Stimulated activated effector memory CD8-positive, alpha-beta T cell treated with anti-CD3 and anti-CD28 coated beads, Interleukin-12 subunit alpha, Interleukin-12 subunit beta, amount 100 ng/mL, for 72 hours (primary cell): ENCODE measurements at regions not wholly inside any gene's neighbourhood (a gene's known extent, or its start where the extent isn't known, plus 50 kb on each side); places are given as distances from the start of the nearest gene placed in this dataset.

ENCODE experiments used
- ATAC-seq: fragments of 150-1000 bp; cut with Tn5 transposase; 2 replicates; pipeline ENCODE4 v1.10.0; 2021
- DNase-seq, 2 donors: peaks; one replicate each; pipeline ENCODE4 v3.0.0; 2021 to 2022; ENCODE audit warnings: low spot score in 2 of 2
- H3K27ac Mint-ChIP-seq: one replicate; pipeline ENCODE4 v1.8.0; 2022; ENCODE audit warnings: mild to moderate bottlenecking, mixed read lengths
- H3K36me3 Mint-ChIP-seq: one replicate; pipeline ENCODE4 v1.8.0; 2022; ENCODE audit warnings: mild to moderate bottlenecking, mixed read lengths
- H3K4me1 Mint-ChIP-seq: one replicate; pipeline ENCODE4 v1.8.0; 2022; ENCODE audit warnings: mixed read lengths
- H3K4me3 Mint-ChIP-seq: one replicate; pipeline ENCODE4 v1.8.0; 2022; ENCODE audit warnings: mild to moderate bottlenecking, mixed read lengths
- H3K9me3 Mint-ChIP-seq: one replicate; pipeline ENCODE4 v1.8.0; 2022; ENCODE audit warnings: mixed read lengths

DNA sequence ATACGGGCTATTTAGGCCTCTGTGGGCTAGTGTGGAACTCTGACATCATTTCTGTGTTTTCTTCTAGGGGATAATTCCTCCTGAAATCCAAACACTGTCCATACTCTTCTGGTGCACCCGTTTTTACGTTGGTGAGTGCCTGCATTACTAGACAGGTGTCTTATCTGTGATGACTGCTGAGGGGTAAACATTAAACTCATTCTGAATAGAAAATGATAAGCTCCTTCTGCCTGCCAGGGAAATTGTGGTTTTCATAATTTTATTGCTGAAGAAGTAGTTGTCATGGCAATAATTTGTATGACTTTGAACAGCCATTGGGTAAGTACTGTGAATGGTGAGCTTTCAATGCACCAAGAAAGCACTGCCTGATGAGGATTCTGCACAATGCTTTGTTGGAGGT, 705.6 kb downstream of the UTRN start:
- ATAC-seq (no peak), DNase-seq (no peak)
- no peak overlapping the region for H3K4me3 Mint-ChIP-seq
- H3K9me3 Mint-ChIP-seq = no peaks in the 10 kb centered on the region
- no peaks in the 10 kb centered on the region for H3K4me1 Mint-ChIP-seq
- no peak overlapping the region for H3K27ac Mint-ChIP-seq
- H3K36me3 Mint-ChIP-seq = no peaks in the 10 kb centered on the region

DNA sequence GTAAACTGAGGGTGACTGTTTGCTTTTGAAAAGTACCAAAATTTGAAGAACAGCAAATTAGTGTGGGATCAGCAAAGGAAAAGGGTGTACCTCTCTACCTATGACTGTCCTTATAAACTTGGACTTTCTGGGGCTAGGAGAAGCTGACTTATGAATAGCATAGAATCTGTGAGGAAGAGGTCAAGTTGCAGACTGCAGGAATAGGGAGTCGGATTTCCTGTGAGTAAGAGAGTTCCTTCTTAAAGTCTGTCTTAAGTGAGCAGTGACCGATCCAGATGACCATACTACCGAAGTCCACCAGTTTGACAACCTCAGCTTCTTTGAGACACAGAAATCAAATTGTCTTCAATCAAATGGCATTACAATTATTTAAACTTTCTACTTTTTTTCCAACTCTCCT, 708.7 kb downstream of the UTRN start:
- no peaks in the 10 kb centered on the region for H3K36me3 Mint-ChIP-seq
- no peak for ATAC-seq
- no peaks in the 10 kb centered on the region for H3K4me1 Mint-ChIP-seq
- H3K27ac Mint-ChIP-seq = no peak overlapping the region
- no peak for DNase-seq
- no peaks in the 10 kb centered on the region for H3K9me3 Mint-ChIP-seq
- no peak overlapping the region for H3K4me3 Mint-ChIP-seq

DNA sequence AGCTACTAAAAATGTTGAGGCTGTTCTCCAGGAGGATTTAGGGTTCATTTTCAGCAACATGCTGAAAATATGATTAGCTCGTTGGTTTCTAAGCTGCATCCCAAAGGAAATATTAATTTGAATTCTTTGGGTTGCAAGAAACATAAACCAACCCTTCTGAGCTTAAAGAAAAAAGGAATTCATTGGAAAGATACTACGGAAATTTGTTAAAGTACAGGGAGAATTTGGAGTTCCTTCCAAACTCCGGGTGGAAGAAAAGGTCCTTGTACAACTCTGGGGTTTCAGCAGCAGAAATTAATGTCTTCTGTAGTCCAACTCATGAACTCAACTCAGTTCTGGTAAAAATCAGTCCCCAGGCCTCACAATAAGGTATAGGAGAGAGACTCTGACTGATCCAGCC, 712.9 kb downstream of the UTRN start:
- Mint-ChIP-seq H3K36me3 (no peaks in the 10 kb centered on the region), H3K9me3 (no peaks in the 10 kb centered on the region), H3K4me3 (no peak overlapping the region), H3K4me1 (no peaks in the 10 kb centered on the region), H3K27ac (no peak overlapping the region)
- DNase-seq (no peak), ATAC-seq (no peak)

DNA sequence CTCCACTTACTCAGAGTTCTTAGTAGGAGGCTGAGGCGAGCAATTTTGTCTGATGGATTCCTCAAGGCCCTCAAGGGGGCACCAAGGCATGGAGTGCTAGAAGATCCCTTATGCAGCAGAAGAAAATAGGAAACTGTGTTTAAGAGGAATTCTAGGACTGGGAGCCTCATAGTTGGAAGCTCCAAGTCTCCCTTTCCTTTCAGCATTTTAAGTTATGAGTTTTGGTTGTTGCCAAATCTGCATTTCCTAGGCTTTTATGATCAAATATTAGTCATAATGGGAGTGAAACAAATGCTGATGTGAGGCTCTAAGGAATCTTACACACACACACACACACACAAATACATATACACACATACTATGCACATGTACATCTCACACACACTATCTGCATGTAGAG, 714.0 kb downstream of the UTRN start:
- H3K9me3 Mint-ChIP-seq = no peaks in the 10 kb centered on the region
- ATAC-seq (no peak), DNase-seq (no peak)
- H3K36me3 Mint-ChIP-seq = no peaks in the 10 kb centered on the region
- H3K4me1 Mint-ChIP-seq = no peaks in the 10 kb centered on the region
- no peak overlapping the region for H3K27ac Mint-ChIP-seq
- H3K4me3 Mint-ChIP-seq = no peak overlapping the region

DNA sequence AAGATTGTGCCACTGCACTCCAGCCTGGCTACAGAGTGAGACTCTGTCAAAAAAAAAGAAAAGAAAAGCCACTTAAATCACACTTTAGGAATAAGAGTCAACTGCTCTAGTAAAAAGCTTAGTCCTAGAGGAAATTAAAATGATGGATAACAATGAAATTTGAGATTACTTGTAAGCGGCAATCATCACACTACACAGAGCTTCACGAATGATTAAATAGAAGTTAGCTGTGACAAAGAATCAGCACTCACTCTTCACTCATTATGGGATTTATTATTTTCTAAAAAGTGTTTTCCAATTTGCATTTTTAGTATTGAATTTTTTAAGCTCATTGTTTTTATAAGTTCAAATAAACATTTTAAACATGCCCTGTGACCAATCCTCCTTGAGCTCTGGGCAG, 718.0 kb downstream of the UTRN start:
- ATAC-seq (no peak), DNase-seq (no peak)
- Mint-ChIP-seq H3K27ac (no peak overlapping the region), H3K36me3 (no peaks in the 10 kb centered on the region), H3K4me3 (no peak overlapping the region), H3K4me1 (no peaks in the 10 kb centered on the region), H3K9me3 (no peaks in the 10 kb centered on the region)

DNA sequence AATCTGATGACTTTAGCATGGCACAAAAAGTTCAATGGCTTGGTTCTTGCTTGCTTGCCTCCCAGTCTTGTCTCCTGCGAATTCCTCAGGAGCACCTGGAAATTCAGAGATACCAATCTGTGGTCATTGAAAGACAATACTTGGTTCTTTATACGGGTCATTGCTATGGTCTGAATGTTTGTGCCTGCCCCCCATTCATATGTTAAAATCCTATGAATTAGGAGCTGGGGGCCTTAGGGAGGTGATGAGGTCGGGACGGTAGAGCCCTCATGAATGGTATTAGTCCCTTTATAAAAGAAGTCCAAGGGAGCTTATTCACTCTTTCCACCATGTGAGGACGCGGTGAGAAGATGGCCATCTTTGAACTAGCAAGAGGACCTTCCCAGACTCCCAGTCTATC, 721.8 kb downstream of the UTRN start:
- no peak overlapping the region for H3K27ac Mint-ChIP-seq
- H3K4me3 Mint-ChIP-seq = no peak overlapping the region
- H3K4me1 Mint-ChIP-seq = no peaks in the 10 kb centered on the region
- ATAC-seq = no peak
- no peak for DNase-seq
- no peaks in the 10 kb centered on the region for H3K36me3 Mint-ChIP-seq
- no peaks in the 10 kb centered on the region for H3K9me3 Mint-ChIP-seq

DNA sequence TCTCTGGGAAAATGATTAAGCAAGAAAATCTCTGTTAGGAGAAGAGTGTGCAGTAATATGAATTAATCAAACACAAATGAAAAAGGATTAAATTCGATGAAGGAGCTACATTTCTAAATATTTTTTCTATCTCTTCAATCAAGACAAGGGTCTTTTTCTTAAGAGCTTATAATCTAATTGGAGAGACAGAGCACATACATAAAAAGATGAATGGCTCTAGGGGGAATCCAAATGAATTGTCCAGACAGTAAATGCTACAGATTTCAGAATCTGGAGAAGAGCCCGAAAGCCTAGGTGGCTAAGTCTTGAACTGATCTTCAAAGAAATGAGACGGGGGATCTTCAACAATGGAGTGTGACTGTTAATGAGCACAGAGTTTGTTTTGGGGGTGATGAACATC, 723.6 kb downstream of the UTRN start:
- Mint-ChIP-seq H3K9me3 (peaks cover under 1% of the 10 kb centered on the region), H3K36me3 (no peaks in the 10 kb centered on the region), H3K27ac (no peak overlapping the region), H3K4me3 (no peak overlapping the region), H3K4me1 (no peaks in the 10 kb centered on the region)
- no peak for ATAC-seq
- DNase-seq = no peak

DNA sequence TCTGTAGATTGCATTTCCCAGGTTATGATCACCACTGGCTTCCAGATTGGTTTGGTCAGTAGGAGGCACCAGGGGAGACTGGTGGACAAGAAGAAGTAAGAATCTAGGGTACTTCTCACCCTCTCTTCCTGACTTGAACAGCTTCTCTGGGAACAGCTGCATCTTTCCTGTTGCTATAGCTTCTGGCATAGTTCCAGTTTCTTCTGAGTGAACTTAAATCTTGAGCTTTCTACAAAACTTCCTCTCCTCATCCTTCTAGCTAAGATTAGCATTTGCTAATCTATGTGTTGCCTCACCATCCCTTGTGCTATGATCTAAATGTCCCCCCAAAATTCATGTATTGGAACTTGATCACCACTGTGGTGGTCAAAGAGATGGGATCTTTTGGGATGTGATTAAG, 724.6 kb downstream of the UTRN start:
- DNase-seq (no peak), ATAC-seq (no peak)
- Mint-ChIP-seq H3K4me1 (no peaks in the 10 kb centered on the region), H3K9me3 (peaks cover 5% of the 10 kb centered on the region), H3K36me3 (no peaks in the 10 kb centered on the region), H3K27ac (no peak overlapping the region), H3K4me3 (no peak overlapping the region)

DNA sequence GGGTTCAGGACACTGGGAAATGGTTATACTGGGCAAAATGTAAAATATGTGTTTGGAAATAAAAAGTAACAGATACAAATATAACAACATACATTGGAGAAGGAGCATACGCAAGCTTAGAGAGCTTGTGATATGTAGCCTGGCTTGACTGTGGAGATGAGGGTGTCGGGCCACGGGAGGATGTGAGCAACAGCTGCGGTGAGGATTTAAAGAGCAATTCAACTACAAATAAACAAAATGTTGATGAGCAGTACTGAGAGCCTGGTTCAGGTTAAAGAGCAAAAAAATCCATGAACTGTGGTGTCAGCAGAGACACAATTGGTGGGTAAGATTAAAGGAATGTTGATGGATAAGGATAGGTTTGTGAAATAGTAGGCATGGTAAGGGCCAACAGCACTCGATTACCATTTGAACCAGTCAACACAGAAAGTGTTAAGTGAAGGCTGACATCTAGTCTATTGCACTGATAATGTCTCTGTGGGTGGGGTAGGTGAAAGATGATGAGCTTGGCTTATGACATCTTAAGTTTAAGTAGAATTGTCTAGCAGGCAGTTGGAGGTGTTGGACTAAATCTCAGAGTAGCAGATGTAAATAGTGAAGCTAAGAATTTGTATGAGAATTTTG, 723.2 kb downstream of the EPM2A start:
- peaks cover under 1% of the 10 kb centered on the region for H3K36me3 Mint-ChIP-seq
- DNase-seq (no peak), ATAC-seq (no peak)
- peaks cover 5% of the 10 kb centered on the region for H3K9me3 Mint-ChIP-seq
- H3K4me1 Mint-ChIP-seq = peaks cover 14% of the 10 kb centered on the region
- no peak overlapping the region for H3K4me3 Mint-ChIP-seq
- no peak overlapping the region for H3K27ac Mint-ChIP-seq

DNA sequence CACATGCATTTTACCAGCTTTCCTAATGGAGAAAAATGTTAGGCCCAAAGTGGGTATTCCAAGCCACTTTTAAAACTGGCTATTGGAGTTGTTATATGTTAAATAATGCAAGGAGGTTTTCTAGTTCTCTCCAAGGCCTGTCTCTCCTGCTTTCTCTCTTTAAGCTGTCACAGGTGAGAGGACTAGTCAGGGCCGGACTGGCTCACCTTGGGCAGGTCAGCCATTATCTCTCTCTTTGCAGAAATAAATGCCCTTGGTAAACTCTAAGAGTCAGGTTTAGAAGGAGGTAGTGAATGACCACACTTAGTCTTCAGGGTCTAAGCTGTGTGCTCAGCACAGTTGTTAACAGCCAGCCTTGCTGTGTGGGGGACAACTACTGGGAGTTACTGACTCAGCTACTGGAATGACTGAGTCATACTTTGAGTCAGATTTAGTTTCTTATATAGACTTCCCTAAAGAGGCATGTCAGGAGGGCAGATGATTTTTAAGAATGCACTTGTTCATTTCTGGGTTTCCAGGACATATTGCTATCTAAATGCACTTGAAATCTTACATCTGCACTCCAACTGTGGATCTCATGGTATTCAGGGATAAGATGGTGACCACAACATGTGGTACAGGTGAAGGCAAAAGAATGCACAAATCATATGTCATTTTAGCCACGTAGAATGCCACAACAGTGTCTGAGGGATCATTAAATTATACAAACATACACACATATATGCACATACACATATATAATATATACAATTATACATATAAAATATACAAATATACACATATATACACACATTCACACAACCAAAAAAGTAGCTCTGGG, 719.4 kb downstream of the EPM2A start:
- ATAC-seq = peak; percentile 98
- H3K4me3 Mint-ChIP-seq = no peak overlapping the region
- peak overlapping the region; percentile 77 for H3K27ac Mint-ChIP-seq
- H3K4me1 Mint-ChIP-seq = peaks cover 19% of the 10 kb centered on the region
- peaks cover 5% of the 10 kb centered on the region for H3K36me3 Mint-ChIP-seq
- peaks cover 5% of the 10 kb centered on the region for H3K9me3 Mint-ChIP-seq
- DNase-seq = peak in 1 of 2 donors; percentile 54

DNA sequence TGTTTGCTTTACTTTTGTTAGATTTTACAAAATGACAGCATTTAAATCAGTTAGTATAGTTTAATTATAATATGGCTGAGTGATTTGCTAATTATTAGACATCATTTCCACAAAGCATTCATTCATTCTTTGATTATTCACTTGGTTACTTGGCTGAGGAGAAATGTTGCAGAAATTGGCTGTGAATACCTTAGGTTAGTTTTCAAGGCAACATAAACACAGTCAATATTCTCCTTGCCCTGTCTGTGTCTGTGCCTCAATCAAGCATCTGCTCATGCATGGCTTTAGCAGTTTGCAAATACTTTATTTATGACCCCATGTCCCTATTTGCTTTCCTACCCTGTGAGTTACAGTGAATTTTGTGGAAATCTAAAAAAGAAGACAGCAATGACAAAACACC, 718.3 kb downstream of the EPM2A start:
- ATAC-seq = no peak
- Mint-ChIP-seq H3K9me3 (peaks cover 5% of the 10 kb centered on the region), H3K27ac (peak overlapping the region; percentile 84), H3K36me3 (peaks cover 5% of the 10 kb centered on the region), H3K4me3 (peak overlapping the region; percentile 10), H3K4me1 (peaks cover 19% of the 10 kb centered on the region)
- DNase-seq = no peak

DNA sequence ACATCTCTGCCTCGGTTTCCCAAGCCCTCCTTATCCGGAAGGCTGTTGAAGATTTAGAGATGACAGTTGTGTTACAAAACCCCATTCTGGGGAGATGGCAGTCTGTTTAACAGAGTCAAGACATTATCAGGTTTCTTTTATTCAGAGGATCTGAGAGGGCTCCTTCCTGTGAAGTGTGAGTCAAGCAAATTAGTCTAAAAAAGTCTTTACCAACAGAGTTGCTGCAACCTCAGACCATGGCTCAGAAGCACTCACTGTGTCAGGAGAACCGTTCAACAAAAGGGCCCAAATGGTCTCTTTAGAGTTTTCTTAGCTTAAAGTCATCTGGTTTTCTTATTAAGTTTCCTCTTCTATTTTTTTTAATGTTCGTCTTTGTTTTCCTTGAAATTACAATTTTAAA, 717.8 kb downstream of the EPM2A start:
- ATAC-seq (peak; percentile 74), DNase-seq (no peak)
- Mint-ChIP-seq H3K4me1 (peaks cover 19% of the 10 kb centered on the region), H3K27ac (peak overlapping the region; percentile 84), H3K9me3 (peaks cover 5% of the 10 kb centered on the region), H3K4me3 (peak overlapping the region; percentile 10), H3K36me3 (peaks cover 5% of the 10 kb centered on the region)

DNA sequence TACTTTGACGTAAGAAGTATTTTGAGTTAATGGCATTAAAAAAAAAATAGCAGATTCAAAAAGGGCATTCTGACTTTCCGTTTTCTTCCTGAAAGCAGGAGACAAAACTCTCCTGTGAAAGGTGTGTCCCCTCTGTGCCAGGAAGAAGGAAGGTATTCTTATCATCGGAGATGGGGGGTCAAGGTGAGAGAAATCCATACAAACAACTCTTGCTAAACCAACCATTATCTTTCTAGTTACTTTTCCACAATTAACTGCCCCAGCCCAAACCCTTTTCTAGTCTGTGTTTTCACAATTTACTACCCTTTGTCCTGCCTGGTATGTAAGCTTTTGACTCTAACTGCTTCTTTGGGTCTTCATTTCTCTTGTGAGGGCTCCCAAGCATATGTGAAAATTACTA, 717.3 kb downstream of the EPM2A start:
- Mint-ChIP-seq H3K36me3 (peaks cover 5% of the 10 kb centered on the region), H3K4me3 (no peak overlapping the region), H3K27ac (no peak overlapping the region), H3K9me3 (peaks cover 5% of the 10 kb centered on the region), H3K4me1 (peaks cover 19% of the 10 kb centered on the region)
- ATAC-seq (no peak), DNase-seq (no peak)

DNA sequence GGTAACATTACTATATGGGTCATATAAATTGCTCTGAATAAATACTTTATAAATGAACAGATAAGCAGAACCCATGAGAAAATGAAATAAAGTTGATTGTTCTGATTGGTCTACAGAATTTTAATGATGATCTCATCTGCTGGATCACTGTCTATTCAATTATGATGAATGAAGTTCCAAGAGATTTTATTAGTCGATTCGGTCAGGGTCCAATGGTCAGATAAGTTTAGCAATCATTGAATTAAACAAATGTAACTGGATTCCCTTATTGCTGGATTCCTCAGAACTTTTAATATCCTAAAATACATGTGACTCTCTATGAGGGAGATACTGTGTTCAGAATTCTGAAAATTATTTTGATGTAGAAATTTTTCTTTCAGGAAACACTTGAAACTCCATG, 715.2 kb downstream of the EPM2A start:
- Mint-ChIP-seq H3K9me3 (no peaks in the 10 kb centered on the region), H3K4me3 (no peak overlapping the region), H3K27ac (no peak overlapping the region), H3K36me3 (peaks cover 5% of the 10 kb centered on the region), H3K4me1 (peaks cover 19% of the 10 kb centered on the region)
- ATAC-seq (no peak), DNase-seq (no peak)

DNA sequence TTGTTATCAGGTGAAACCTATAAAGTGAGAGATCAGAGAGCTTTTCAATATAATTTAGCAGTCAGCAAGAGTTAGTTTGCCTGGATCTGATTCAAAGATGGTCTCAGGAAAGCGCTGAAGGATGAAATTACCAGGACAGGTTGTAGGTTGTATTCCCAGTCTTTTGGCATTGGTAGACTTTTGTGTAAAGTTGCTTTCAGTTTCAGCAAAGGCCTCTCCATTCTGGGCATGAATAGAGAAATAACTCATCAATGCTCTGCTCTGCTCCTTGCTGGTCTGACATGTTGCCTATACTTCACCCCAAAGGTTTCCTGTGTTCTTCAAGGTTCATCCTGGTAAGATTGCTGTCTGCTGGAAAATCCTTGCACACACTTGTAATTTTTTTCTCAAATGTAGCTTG, 714.8 kb downstream of the EPM2A start:
- H3K36me3 Mint-ChIP-seq = peaks cover 5% of the 10 kb centered on the region
- DNase-seq (no peak), ATAC-seq (no peak)
- H3K9me3 Mint-ChIP-seq = no peaks in the 10 kb centered on the region
- H3K27ac Mint-ChIP-seq = no peak overlapping the region
- H3K4me3 Mint-ChIP-seq = no peak overlapping the region
- peaks cover 18% of the 10 kb centered on the region for H3K4me1 Mint-ChIP-seq

DNA sequence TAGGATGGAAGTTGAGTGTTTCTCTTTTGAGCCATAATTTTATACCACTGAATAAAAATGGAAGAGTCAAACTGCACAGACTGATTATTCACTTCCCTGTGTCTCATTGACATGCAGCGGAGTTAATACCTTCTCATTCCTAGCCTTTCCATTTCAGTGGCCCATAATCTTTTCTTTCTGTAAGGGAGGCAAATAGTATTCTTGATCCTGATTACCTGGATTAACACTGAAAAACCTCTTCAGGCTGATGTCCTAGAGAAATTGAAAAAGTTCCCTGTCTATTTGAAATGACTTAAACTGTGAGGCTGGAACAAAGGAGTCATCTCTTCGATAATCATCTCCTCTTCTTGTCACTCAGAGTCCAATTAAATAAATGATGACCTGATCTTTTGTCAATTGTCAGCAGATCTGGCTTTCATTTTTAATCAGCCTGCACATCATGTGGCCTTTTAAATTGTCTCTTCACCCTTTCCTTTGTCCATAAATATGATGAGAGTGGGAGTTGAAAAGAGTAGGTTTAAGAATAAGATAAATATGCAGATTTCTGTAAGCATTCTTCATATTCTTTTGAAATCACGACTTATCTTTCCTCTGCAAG, 713.0 kb downstream of the EPM2A start:
- Mint-ChIP-seq H3K4me3 (no peak overlapping the region), H3K4me1 (peaks cover 3% of the 10 kb centered on the region), H3K9me3 (no peaks in the 10 kb centered on the region), H3K36me3 (peaks cover 3% of the 10 kb centered on the region), H3K27ac (no peak overlapping the region)
- no peak for DNase-seq
- no peak for ATAC-seq
